Brain microvascular endothelial cell (primary cell): ENCODE measurements at regions not wholly inside any gene's neighbourhood (a gene's known extent, or its start where the extent isn't known, plus 50 kb on each side); places are given as distances from the start of the nearest gene placed in this dataset.

Experiments used
- DNase-seq: peaks from one replicate; pipeline ENCODE4 v3.0.0-alpha.2; 2020
- H3K27ac ChIP-seq: fragments of 250-450 bp; sonication (Bioruptor Pico); 2 replicates; pipeline ENCODE4 v1.5.1; 2020; ENCODE audit warnings: mild to moderate bottlenecking, moderate library complexity
- H3K27me3 ChIP-seq: fragments of 250-450 bp; sonication (Bioruptor Pico); replicated peaks from 2 replicates; pipeline ENCODE4 v1.5.1; 2020; ENCODE audit warnings: mild to moderate bottlenecking
- H3K36me3 ChIP-seq: fragments of 250-450 bp; sonication (Bioruptor Pico); replicated peaks from 2 replicates; pipeline ENCODE4 v1.5.1; 2020; ENCODE audit warnings: mild to moderate bottlenecking
- H3K4me3 ChIP-seq: 2 replicates; pipeline ENCODE4 v1.5.1; 2011; ENCODE audit warnings: low read depth, mild to moderate bottlenecking, control low read depth, low read length, moderate library complexity
- in situ Hi-C: cut with HindIII; loops from 2 replicates; pipeline ENCODE4 v1.10.0; 2017; ENCODE audit warnings: low sequenced_read_pairs, low pct_ligation_motif_present
- TF ChIP-seq, protein P1 (sequence below): IDR thresholded peaks from 2 replicates; pipeline ENCODE4 v1.5.1; 2011; ENCODE audit warnings: low read depth, mild to moderate bottlenecking, moderate library complexity, low read length, control low read depth, inconsistent platforms; ENCODE audit errors: missing control alignments

DNA sequence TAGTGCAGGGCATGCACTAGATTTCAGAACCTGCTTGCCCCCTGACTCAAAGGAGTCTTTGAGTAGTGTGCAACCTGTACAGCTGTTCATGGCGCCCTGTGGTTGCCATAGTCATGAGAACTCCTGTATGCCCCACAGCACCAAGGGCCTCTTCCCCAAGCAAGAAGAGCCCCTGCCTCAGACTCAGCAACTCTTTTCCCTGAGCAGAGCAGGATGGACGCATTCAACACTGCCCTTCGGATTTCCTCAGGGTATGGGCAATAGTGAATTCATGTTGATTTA, 89.7 kb upstream of the KLF13 start:
- no peak overlapping the region for H3K27ac ChIP-seq
- in situ Hi-C loops, result no loop called here
- no peak for DNase-seq
- no peak overlapping the region for H3K4me3 ChIP-seq
- H3K36me3 ChIP-seq, result no peaks in the 10 kb centered on the region
- H3K27me3 ChIP-seq, result no peaks in the 10 kb centered on the region
- TF ChIP-seq, protein P1, sequence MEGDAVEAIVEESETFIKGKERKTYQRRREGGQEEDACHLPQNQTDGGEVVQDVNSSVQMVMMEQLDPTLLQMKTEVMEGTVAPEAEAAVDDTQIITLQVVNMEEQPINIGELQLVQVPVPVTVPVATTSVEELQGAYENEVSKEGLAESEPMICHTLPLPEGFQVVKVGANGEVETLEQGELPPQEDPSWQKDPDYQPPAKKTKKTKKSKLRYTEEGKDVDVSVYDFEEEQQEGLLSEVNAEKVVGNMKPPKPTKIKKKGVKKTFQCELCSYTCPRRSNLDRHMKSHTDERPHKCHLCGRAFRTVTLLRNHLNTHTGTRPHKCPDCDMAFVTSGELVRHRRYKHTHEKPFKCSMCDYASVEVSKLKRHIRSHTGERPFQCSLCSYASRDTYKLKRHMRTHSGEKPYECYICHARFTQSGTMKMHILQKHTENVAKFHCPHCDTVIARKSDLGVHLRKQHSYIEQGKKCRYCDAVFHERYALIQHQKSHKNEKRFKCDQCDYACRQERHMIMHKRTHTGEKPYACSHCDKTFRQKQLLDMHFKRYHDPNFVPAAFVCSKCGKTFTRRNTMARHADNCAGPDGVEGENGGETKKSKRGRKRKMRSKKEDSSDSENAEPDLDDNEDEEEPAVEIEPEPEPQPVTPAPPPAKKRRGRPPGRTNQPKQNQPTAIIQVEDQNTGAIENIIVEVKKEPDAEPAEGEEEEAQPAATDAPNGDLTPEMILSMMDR, result no peak

DNA sequence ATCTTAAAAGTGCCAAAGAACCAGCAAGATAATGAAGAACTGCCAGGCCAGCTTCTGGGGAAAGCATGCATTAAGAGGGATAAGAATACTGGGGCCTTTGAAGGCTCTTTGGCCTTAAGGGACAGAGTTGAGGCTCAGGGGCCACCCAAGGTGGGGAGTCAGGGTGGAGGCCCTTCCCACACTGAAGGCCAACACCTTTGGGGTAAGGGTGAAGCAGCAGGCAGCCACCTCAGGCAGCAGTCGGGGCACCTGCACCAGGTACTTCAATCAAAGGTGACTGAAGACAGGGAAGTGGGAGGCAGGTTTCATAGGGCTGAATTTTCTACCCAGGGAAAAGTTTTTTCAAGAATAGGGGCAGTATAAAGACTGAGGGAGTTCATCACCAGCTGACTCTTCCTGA, 87.7 kb upstream of the KLF13 start:
- TF ChIP-seq, protein P1, result no peak
- no peak overlapping the region for H3K4me3 ChIP-seq
- H3K27me3 ChIP-seq, result no peaks in the 10 kb centered on the region
- H3K27ac ChIP-seq, result no peak overlapping the region
- in situ Hi-C loops, result no loop called here
- DNase-seq, result no peak
- no peaks in the 10 kb centered on the region for H3K36me3 ChIP-seq

DNA sequence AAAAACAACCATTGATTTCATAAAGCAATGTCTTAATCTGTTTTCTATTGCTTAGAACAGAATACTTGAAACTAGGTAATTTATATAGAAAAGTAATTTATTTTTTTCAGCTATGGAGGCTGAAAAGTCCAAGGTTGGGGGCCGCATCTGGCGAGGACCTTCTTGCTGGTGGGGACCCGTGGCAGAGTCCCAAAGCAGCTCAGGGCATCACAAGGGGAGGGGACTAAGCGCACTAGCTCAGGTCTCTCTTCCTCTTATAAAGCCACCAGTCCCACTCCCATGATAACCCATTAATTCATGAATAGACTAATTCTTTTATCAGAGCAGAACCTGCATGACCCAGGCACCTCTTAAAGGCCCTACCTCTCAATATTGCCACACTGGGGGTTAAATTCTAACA, 87.2 kb upstream of the KLF13 start:
- TF ChIP-seq, protein P1, result no peak
- no peak overlapping the region for H3K27ac ChIP-seq
- H3K27me3 ChIP-seq, result no peaks in the 10 kb centered on the region

GRCh38 chr15:31241888-31242522, 84.6 kb upstream of the KLF13 start:
- in situ Hi-C loops, result no loop called here
- no peak for DNase-seq

More for the DNA sequence above, 87.2 kb upstream of the KLF13 start:
- in situ Hi-C loops, result no loop called here
- no peak overlapping the region for H3K4me3 ChIP-seq
- H3K36me3 ChIP-seq, result no peaks in the 10 kb centered on the region
- no peak for DNase-seq

DNA sequence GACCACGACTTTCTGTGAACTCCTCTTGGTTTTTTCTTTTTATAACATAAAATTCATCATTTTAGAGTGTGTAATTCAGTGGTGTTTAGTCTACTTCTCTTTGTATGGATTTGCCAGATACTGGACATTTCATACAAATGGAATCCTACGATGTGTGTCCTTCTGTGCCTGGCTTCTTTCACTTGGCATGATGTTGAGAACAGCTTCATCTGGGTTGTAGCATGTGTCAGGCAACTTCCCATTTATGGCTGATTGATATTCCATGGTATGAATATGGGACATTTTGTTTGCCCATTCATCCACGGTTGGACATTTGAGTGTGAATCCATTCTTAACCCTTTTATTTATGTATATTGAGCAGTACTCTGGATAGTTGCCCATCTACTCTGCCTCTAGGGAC, 82.7 kb upstream of the KLF13 start:
- DNase-seq, result no peak
- TF ChIP-seq, protein P1, result no peak
- in situ Hi-C loops, result no loop called here
- H3K36me3 ChIP-seq, result no peaks in the 10 kb centered on the region
- no peak overlapping the region for H3K27ac ChIP-seq
- no peak overlapping the region for H3K4me3 ChIP-seq
- no peaks in the 10 kb centered on the region for H3K27me3 ChIP-seq

More at GRCh38 chr15:31241888-31242522, 84.6 kb upstream of the KLF13 start:
- no peaks in the 10 kb centered on the region for H3K36me3 ChIP-seq
- H3K27me3 ChIP-seq, result no peaks in the 10 kb centered on the region
- TF ChIP-seq, protein P1, result no peak
- H3K4me3 ChIP-seq, result no peak overlapping the region
- H3K27ac ChIP-seq, result no peak overlapping the region

DNA sequence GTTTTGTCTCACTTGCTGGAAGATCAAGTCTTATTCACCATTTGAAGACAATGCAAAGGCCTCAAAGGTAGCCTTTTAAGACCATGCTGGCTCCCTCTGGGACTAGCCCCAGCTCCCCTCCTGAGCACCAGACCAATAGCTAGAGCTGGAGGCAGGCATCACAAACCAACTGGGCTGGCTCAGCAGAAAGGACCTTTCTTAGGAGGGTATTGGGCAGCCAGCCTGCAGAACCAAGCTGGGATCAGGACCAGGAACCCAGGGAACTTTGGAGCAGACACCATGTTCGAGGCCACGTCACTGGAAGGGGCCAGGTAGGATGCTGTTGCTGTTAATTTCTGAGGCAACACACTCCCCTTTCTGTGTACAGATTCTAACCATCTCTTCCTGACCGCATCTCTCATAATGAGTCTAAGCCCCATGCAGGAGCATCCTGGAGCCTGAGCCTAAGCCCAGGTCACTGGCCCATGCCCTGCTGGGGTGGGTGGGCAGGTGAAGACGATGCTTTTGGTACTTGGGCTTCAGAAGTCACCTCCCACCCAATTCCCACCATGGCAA, 81.4 kb upstream of the KLF13 start:
- TF ChIP-seq, protein P1, result no peak
- no peak for DNase-seq
- no peak overlapping the region for H3K4me3 ChIP-seq
- H3K36me3 ChIP-seq, result no peaks in the 10 kb centered on the region
- H3K27ac ChIP-seq, result no peak overlapping the region
- in situ Hi-C loops, result no loop called here
- H3K27me3 ChIP-seq, result peaks cover 5% of the 10 kb centered on the region
